ENCODE measurements at regions not wholly inside any gene's neighbourhood (a gene's known extent, or its start where the extent isn't known, plus 50 kb on each side); places are given as distances from the start of the nearest gene placed in this dataset.

- TF ChIP-seq MAX (IDR thresholded peaks at IDR 0.05; ENCODE audit: insufficient read depth, insufficient read length) = no peak
- no peak for TF ChIP-seq EZH2 (IDR thresholded peaks at IDR 0.05; ENCODE audit: borderline replicate concordance, low read depth, low read length, severe bottlenecking)
- TF ChIP-seq CTCF (IDR thresholded peaks at IDR 0.05; ENCODE audit: extremely low read depth in 1 of 2, insufficient read depth in 1 of 2, low read depth in 1 of 2, low read length in 2 of 2) = no peak
- TF ChIP-seq POLR2A (IDR thresholded peaks at IDR 0.05; ENCODE audit: low read depth, low read length) = no peak
- TF ChIP-seq JUN (IDR thresholded peaks at IDR 0.05; ENCODE audit: borderline replicate concordance, insufficient read depth, insufficient read length, low read depth) = no peak
Observed at GRCh38 chr16:22763437-22764080, 50.4 kb upstream of the HS3ST2 start.

Measured in endothelial cell of umbilical vein (primary cell).